ENCODE measurements at regions not wholly inside any gene's neighbourhood (a gene's known extent, or its start where the extent isn't known, plus 50 kb on each side); places are given as distances from the start of the nearest gene placed in this dataset.

DNA sequence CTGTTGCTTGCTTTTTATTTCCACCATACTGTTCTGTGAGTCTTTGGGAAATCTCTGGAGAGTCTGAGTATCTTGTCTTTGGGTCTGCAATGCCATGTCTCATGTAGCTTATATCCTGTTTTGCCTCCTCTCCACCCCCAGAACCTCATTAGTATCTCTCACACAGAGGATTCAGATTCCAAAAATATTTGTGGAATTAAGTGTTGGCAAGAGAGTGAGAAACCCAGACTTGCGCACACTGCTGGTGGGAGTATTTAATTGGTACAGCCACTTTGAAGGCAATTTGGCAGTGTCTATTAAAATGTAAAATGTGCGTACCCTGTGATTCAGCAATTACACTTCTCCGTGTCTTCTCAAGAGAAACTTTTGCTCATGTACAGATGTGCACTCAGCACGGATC is 68.6 kb downstream of the ZNF621 start:
- H3K27ac Mint-ChIP-seq (ENCODE audit: unreplicated experiment): peak overlapping the region; percentile 66

DNA sequence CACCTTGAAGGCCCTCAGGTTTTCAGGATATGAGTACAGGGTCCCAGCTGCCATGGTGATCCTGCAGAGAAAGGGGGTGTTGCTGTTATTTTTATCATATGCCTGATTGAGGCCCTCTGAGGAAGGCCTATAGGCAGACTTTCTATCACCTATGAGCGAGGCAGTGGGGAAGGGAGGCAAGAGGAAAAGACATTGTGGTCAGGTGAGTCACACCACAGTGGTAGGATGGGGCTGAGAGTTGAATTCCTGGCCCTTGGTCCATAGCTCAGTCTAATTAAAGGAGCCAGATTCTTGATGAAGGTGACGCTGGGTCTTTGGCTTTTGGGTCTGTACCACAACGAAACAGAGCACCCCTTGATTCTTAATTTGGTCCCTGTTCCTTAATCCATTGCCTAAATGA is 72.7 kb downstream of the ZNF621 start:
- Mint-ChIP-seq H3K27me3 (ENCODE audit: low read depth, unreplicated experiment) (no peaks in the 10 kb centered on the region), H3K27ac (ENCODE audit: unreplicated experiment) (no peak overlapping the region), H3K4me3 (ENCODE audit: unreplicated experiment) (no peak overlapping the region)

More for the DNA sequence above, 68.6 kb downstream of the ZNF621 start:
- Mint-ChIP-seq H3K27me3 (ENCODE audit: low read depth, unreplicated experiment) (peaks cover 5% of the 10 kb centered on the region), H3K4me3 (ENCODE audit: unreplicated experiment) (no peak overlapping the region), H3K9me3 (ENCODE audit: unreplicated experiment) (peaks cover 4% of the 10 kb centered on the region), H3K4me1 (ENCODE audit: low read depth, unreplicated experiment) (peaks cover 20% of the 10 kb centered on the region), H3K36me3 (ENCODE audit: low read depth, unreplicated experiment) (peaks cover 8% of the 10 kb centered on the region)
- Histone ChIP-seq H3K79me2 (ENCODE audit: insufficient read depth, low read length) (no peaks in the 10 kb centered on the region), H2AFZ (ENCODE audit: low read depth, low read length) (no peak overlapping the region), H3K9ac (ENCODE audit: low read length) (no peak overlapping the region), H4K20me1 (ENCODE audit: insufficient read depth, low read length) (no peaks in the 10 kb centered on the region), H3K4me3 (ENCODE audit: insufficient read depth, low read depth, low read length) (no peak overlapping the region), H3K4me2 (ENCODE audit: low read length) (peak overlapping the region; percentile 10), H3K9me3 (ENCODE audit: insufficient read depth, low read depth, low read length) (no peaks in the 10 kb centered on the region), H3K27ac (ENCODE audit: low read depth, low read length) (no peak overlapping the region), H3K36me3 (ENCODE audit: insufficient read depth, low read length) (no peaks in the 10 kb centered on the region), H3K27me3 (ENCODE audit: insufficient read depth, low read length) (peaks cover 8% of the 10 kb centered on the region), H3K4me1 (ENCODE audit: insufficient read depth, low read length) (no peaks in the 10 kb centered on the region)
- TF ChIP-seq, protein P1, sequence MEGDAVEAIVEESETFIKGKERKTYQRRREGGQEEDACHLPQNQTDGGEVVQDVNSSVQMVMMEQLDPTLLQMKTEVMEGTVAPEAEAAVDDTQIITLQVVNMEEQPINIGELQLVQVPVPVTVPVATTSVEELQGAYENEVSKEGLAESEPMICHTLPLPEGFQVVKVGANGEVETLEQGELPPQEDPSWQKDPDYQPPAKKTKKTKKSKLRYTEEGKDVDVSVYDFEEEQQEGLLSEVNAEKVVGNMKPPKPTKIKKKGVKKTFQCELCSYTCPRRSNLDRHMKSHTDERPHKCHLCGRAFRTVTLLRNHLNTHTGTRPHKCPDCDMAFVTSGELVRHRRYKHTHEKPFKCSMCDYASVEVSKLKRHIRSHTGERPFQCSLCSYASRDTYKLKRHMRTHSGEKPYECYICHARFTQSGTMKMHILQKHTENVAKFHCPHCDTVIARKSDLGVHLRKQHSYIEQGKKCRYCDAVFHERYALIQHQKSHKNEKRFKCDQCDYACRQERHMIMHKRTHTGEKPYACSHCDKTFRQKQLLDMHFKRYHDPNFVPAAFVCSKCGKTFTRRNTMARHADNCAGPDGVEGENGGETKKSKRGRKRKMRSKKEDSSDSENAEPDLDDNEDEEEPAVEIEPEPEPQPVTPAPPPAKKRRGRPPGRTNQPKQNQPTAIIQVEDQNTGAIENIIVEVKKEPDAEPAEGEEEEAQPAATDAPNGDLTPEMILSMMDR (IDR thresholded peaks at IDR 0.05; ENCODE audit: insufficient read depth, low read depth, low read length): no peak
- TF ChIP-seq EZH2 (IDR thresholded peaks at IDR 0.05; ENCODE audit: insufficient read depth, low read length): no peak
- DNase-seq (ENCODE audit: low read depth) (peak; percentile 85), FAIRE-seq (no peak)

DNA sequence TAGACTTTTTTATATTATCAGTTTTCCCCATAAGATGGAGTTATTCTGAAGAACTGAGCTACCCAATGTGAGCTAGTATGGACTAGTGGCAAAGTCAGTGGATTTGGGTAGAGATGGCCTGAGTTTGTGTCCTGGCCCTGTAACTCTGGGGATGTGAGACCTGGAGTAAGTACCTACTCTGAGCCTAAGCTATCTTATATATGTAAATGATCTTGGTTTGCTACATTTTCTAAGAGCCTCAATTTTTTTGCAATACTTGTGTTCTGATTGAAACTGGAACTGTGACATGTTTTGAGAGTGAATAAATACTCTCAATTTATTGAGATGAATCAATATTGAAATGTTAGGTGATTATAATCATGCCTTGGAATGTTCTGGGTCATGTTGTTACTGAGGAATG is 73.6 kb downstream of the ZNF621 start:
- Histone ChIP-seq H3K27ac (ENCODE audit: low read depth, low read length) (no peak overlapping the region), H3K4me2 (ENCODE audit: low read length) (no peak overlapping the region), H3K4me1 (ENCODE audit: insufficient read depth, low read length) (no peaks in the 10 kb centered on the region), H3K9ac (ENCODE audit: low read length) (no peak overlapping the region), H3K79me2 (ENCODE audit: insufficient read depth, low read length) (no peaks in the 10 kb centered on the region), H2AFZ (ENCODE audit: low read depth, low read length) (no peak overlapping the region), H3K27me3 (ENCODE audit: insufficient read depth, low read length) (peaks cover 8% of the 10 kb centered on the region), H3K9me3 (ENCODE audit: insufficient read depth, low read depth, low read length) (no peaks in the 10 kb centered on the region), H3K36me3 (ENCODE audit: insufficient read depth, low read length) (no peaks in the 10 kb centered on the region), H3K4me3 (ENCODE audit: insufficient read depth, low read depth, low read length) (no peak overlapping the region), H4K20me1 (ENCODE audit: insufficient read depth, low read length) (no peaks in the 10 kb centered on the region)
- DNase-seq (ENCODE audit: low read depth) (no peak), FAIRE-seq (peak; percentile 5)
- H3K4me1 Mint-ChIP-seq (ENCODE audit: low read depth, unreplicated experiment): peaks cover 11% of the 10 kb centered on the region
- peaks cover 2% of the 10 kb centered on the region for H3K9me3 Mint-ChIP-seq (ENCODE audit: unreplicated experiment)
- H3K27ac Mint-ChIP-seq (ENCODE audit: unreplicated experiment): no peak overlapping the region
- H3K4me3 Mint-ChIP-seq (ENCODE audit: unreplicated experiment): no peak overlapping the region
- H3K27me3 Mint-ChIP-seq (ENCODE audit: low read depth, unreplicated experiment): no peaks in the 10 kb centered on the region
- peaks cover 4% of the 10 kb centered on the region for H3K36me3 Mint-ChIP-seq (ENCODE audit: low read depth, unreplicated experiment)
- TF ChIP-seq EZH2 (IDR thresholded peaks at IDR 0.05; ENCODE audit: insufficient read depth, low read length): no peak
- TF ChIP-seq, protein P1 (IDR thresholded peaks at IDR 0.05; ENCODE audit: insufficient read depth, low read depth, low read length): no peak

More for the DNA sequence above, 72.7 kb downstream of the ZNF621 start:
- Histone ChIP-seq H3K27me3 (ENCODE audit: insufficient read depth, low read length) (peaks cover 8% of the 10 kb centered on the region), H2AFZ (ENCODE audit: low read depth, low read length) (no peak overlapping the region), H3K79me2 (ENCODE audit: insufficient read depth, low read length) (no peaks in the 10 kb centered on the region), H3K4me2 (ENCODE audit: low read length) (no peak overlapping the region), H3K9me3 (ENCODE audit: insufficient read depth, low read depth, low read length) (no peaks in the 10 kb centered on the region), H3K4me3 (ENCODE audit: insufficient read depth, low read depth, low read length) (no peak overlapping the region), H3K27ac (ENCODE audit: low read depth, low read length) (no peak overlapping the region), H3K36me3 (ENCODE audit: insufficient read depth, low read length) (no peaks in the 10 kb centered on the region), H3K4me1 (ENCODE audit: insufficient read depth, low read length) (no peaks in the 10 kb centered on the region), H4K20me1 (ENCODE audit: insufficient read depth, low read length) (no peaks in the 10 kb centered on the region), H3K9ac (ENCODE audit: low read length) (no peak overlapping the region)
- peaks cover 16% of the 10 kb centered on the region for H3K4me1 Mint-ChIP-seq (ENCODE audit: low read depth, unreplicated experiment)
- peak; percentile 69 for DNase-seq (ENCODE audit: low read depth)
- no peaks in the 10 kb centered on the region for H3K9me3 Mint-ChIP-seq (ENCODE audit: unreplicated experiment)
- H3K36me3 Mint-ChIP-seq (ENCODE audit: low read depth, unreplicated experiment): peaks cover 4% of the 10 kb centered on the region
- TF ChIP-seq, protein P1 (IDR thresholded peaks at IDR 0.05; ENCODE audit: insufficient read depth, low read depth, low read length): no peak
- no peak for TF ChIP-seq EZH2 (IDR thresholded peaks at IDR 0.05; ENCODE audit: insufficient read depth, low read length)
- no peak for FAIRE-seq
